Fibroblast of skin of scalp (primary cell): ENCODE measurements at regions not wholly inside any gene's neighbourhood (a gene's known extent, or its start where the extent isn't known, plus 50 kb on each side); places are given as distances from the start of the nearest gene placed in this dataset.
A peak's percentile ranks its signal among the peaks of the same experiment; 100 is the strongest.

Source experiments
- DNase-seq: peaks from one replicate; pipeline ENCODE4 v3.0.0-alpha.2; 2013

- no peak for DNase-seq
These were observed 318.3 kb downstream of the EIPR1 start for GRCh38 chr2:3059141-3059925.

- no peak for DNase-seq
These were observed 323.6 kb downstream of the EIPR1 start for GRCh38 chr2:3054066-3054465.

GRCh38 chr2:3051266-3051665 is 326.4 kb downstream of the EIPR1 start:
- no peak for DNase-seq

GRCh38 chr2:3046170-3046865 is 331.3 kb downstream of the EIPR1 start:
- no peak for DNase-seq

GRCh38 chr2:3045318-3045921 is 332.2 kb downstream of the EIPR1 start:
- DNase-seq = no peak

- no peak for DNase-seq
These were observed 332.9 kb downstream of the EIPR1 start for GRCh38 chr2:3044587-3045317.

GRCh38 chr2:3043726-3044125 is 333.9 kb downstream of the EIPR1 start:
- no peak for DNase-seq

GRCh38 chr2:3042601-3043585 is 334.7 kb downstream of the EIPR1 start:
- no peak for DNase-seq

- peak; percentile 25 for DNase-seq
These were observed 335.6 kb downstream of the EIPR1 start for GRCh38 chr2:3041841-3042600.

GRCh38 chr2:3041246-3041645 is 336.4 kb downstream of the EIPR1 start:
- no peak for DNase-seq

- peak; percentile 2 for DNase-seq
These were observed 337.0 kb downstream of the EIPR1 start for GRCh38 chr2:3040496-3041140.

GRCh38 chr2:3040066-3040428 is 337.6 kb downstream of the EIPR1 start:
- no peak for DNase-seq

- no peak for DNase-seq
These were observed 338.2 kb downstream of the EIPR1 start for GRCh38 chr2:3039188-3040065.

- DNase-seq = no peak
These were observed 339.0 kb downstream of the EIPR1 start for GRCh38 chr2:3038636-3039035.

- no peak for DNase-seq
These were observed 340.1 kb downstream of the EIPR1 start for GRCh38 chr2:3037196-3038194.

- DNase-seq = no peak
These were observed 341.0 kb downstream of the EIPR1 start for GRCh38 chr2:3036432-3037125.

GRCh38 chr2:3035385-3036050 is 342.1 kb downstream of the EIPR1 start:
- no peak for DNase-seq
